ENCODE measurements at regions not wholly inside any gene's neighbourhood (a gene's known extent, or its start where the extent isn't known, plus 50 kb on each side); places are given as distances from the start of the nearest gene placed in this dataset.

DNA sequence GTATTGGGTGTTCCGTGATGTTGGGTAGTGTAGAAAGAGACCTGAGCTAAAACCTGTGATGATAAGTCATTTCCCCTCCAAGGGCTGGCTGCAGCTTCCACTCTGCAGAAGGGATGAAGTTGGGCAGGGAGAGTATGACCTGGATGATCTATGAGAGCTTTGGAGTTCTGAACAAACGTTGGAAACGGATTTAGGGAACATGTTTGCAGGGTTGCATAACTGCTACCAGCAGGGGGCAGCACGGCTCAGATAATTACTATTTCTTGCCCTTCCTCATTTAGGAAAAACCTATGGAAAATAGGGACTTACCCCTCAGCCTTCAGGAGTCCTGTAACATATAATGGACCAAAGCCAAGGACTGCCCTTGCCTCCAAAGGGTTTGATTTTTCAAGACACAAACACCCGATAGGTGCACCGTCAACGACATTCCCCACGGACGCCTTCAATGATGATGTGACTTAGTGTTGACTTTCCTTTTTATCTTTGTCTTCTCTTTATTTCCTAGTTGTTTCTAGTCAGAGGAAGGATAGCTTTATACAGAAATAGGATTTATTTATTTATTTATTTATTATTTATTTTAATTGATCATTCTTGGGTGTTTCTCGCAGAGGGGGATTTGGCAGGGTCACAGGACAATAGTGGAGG lies 164.9 kb upstream of the SASH1 start:
- DNase-seq = peak; percentile 30

DNA sequence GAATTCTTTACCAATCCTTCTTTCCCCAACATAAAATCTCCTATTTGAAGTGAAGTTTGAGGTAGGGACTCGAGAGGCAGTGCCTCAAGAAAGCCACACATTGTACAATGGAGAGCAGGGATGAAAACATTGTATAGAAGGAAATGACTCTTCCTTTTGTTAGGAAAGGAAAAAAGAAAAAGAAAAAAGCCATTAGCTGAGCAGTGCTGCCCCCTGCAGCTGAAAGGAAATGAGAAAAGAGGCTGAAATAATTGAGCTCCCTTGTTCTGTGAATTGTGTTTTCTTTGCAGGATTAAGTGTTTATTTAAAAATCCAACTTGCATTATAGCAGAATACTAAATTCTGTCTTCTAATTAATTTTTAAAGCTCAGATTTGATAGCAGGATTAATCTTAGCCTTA lies 162.9 kb upstream of the SASH1 start:
- DNase-seq = peak; percentile 60

DNA sequence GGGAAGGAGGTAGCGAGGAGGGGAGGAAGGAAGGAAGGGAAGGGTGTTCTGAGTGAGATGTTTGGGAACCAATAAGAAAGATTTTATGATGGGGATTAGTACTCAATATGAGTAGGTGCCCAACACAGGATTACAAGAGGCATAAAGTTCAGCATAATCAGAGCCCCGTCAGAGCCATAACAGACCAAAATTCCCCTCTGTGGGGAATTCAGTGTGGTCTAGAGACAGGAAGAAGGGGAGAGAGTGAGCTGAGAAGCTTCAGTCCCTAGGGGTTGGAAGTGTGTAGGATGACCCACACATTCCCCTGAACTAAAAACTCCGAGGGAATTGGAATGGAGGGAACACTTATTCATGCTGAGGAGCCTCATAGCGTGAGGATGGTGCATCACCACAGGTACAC lies 160.3 kb upstream of the SASH1 start:
- no peak for DNase-seq

DNA sequence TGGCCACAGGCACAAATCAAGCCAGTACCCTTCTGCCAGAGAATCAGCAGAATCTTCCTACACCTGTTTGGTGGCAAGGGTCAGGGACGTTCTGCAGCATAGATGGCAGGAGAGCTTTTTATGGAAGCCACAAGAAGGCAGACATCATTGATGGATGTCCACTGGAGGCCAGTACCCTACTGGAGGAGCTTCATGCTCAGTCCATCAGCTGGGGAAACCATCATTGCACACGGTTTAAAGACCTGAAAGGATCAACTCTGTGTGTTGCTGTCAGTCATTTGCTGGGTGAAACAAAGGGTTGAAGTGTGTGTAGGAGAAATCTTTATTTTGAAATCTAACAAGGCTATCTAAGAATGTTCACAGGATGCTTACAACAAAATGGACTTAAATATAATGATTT lies 158.9 kb upstream of the SASH1 start:
- no peak for DNase-seq

DNA sequence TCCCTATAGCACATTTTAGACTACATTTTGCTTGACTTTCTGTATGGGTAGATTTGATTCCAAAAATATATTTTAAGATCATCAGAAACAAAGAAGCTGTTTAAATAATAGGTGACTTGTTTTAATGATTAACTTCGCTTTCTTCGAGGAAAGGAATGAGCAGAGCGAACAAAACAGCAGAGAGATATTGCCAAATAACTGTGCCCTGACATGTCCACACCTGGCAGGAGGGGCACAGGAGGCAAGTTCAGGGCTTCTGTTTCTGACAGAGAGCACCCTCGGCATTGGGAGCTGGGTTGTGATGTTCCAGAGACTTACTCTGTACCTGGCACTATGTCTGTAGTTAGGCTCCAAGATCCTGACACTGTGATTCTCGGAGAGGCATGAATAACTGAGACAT lies 155.7 kb upstream of the SASH1 start:
- DNase-seq = no peak

DNA sequence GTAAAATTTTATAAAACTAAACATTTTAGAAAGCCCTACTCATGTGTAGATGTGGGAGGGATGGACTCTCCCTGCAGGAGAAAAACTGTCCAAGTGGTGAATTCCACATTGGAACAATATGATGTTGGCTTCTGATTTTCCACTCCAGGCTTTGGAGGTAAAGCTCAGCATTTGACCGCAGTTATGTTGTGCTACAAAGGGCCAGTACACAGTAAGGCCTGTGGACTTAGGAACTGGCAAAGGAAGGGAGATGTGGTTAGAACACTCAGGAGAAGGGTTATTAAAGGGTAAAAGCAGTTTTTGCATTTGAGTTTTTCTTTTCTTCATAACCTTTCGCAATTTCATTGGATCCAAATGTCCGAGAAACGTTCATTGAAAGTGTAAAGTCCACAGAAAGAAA lies 150.3 kb upstream of the SASH1 start:
- DNase-seq = no peak

DNA sequence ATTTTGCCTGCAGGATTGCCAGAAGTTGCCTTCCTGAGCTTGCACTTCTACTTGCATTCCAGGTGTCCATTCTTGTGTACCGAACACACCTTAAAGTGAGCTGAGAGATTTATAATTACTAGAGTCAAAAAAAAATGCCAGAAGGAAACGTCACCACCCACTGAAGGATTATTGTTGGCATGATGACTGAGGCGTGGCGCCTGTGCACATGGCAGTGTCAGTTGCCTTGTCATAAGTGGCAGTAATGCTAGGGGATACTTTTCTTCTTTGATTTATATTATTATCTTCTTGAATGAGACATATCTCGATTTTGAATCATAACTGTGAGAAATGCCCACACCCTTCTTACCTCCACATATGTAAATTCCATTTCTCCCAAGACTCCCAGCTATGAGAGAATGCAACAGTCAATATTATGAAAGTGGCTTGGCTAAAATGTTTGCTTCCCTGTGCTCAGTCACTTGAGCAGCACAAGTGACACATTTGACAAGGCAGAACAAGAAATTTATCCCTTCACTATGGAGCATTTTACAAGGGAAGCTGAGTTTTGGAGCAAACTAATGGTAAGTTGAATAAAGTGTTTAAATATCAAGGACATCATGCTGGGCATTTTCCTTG lies 149.5 kb upstream of the SASH1 start:
- DNase-seq = no peak

DNA sequence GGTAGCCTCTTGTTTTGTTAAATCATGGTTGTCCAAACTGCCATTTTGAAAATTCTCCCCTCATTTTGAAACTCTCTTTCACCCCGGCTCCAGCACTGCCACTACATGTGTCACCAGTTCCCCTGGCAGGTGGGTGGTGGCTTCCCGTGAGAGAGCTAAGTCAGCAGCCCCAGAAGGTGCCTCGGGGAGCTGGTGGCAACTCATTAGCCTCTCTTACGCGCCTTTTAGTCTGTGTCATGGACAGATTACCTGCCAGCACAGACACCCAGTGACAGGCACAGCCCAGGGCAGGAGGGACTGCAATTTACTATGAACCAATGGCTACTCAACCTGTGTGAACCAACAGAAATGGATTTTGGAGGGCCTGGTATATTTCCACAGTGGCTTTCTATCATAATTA lies 147.1 kb upstream of the SASH1 start:
- no peak for DNase-seq

DNA sequence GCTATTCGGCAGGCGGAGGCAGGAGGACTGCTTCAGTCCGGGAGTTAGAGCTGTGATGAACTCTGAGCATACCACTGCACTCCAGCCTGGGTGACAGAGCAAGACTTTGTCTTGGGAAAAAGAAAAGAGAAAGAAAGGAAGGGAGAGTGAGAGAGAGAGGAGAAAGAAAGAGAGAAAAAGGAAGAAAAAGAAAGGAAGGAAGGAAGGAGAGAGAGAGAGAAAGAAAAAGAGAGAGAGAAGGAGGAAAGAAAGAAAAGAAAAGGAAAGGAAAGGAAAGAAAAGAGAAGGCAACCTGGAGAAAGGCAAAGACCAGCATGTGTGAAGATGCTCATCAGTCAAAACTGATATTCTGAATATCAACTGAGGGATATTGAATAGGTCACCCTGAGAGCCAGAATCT lies 143.1 kb upstream of the SASH1 start:
- no peak for DNase-seq

DNA sequence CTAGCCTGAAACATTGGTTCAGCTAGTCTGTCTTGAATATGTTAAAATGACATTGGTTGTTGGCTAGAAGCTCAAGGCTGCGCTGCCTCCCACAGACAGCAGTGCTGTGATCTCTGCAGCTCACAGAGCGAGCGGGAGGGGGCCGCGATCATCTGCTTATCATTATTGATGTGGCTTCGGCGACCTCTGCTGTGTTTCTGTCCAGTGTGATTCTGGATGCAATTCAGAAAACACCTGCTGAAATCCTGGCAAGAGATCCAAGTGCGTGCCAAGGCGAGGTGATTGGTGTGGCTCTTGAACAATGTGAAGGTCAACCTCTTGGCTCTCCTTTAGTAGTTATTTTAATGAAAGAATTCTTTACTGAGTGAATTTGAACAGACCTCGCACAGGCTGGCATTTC lies 142.3 kb upstream of the SASH1 start:
- DNase-seq = peak; percentile 45

DNA sequence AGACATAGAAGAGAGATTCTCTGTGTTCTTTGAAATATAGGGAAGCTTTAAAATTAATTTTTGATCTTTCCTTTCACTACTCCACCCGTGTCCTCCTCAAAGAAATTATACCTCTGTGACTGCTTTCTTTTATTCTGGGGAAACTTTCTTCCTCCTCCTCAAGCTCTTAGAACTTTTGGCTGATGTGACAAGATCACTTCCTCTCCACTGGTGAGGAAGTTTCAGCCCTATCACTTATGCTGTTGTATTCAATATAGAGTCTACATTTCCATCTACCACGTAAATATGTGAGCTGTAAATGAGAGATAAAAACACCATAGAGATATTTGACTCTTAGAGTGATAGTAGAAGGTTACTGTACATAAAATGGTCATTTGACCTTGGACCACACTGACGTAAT lies 141.9 kb upstream of the SASH1 start:
- DNase-seq = no peak

DNA sequence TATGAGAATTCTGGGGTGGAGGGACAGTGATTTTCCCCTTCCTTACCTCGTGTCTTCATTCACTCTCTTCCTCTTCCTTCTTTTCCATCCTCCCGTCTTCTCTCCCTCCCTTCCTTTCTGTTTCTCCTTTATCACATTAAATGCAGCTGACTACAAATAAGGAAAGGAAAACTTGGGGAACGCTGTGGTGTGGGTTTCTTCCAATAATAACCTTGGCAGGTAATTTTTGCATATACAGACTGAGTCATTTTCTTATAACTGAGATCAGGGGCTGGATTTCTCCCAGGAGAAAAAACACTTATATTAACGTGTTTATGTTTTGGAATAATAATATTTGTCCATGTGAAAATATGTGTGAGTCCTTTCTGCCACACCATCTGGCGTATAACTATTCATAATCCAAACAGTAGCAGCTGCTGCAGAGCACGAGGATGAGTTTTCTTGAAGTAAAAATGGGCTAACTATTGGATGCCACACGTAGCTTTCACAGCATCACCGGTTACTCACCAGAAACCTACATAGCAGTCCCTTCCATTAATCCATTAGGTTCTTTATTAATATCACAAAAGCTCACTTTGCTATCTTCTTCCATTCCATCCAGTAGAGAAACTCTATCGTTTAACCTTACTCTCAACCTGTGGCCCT lies 139.2 kb upstream of the SASH1 start:
- DNase-seq = no peak

DNA sequence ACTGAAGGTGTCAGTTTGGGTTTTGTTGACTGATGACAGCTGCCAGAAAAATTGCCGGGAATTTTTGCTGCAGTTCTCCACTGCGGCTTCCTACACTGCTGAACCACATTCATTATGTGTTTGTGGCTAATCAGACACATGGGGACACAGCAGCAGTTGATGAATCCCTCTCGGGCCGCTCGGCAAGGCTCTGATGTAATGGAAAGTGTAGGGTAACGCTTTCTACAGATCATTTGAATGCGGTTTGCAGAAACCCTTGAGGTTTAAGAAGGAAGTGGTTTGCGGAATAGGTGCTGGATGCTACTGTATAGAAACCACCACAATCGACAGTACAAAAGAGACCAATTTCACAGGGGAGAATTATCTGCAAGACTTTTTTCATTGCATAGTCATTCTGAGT lies 138.7 kb upstream of the SASH1 start:
- no peak for DNase-seq

DNA sequence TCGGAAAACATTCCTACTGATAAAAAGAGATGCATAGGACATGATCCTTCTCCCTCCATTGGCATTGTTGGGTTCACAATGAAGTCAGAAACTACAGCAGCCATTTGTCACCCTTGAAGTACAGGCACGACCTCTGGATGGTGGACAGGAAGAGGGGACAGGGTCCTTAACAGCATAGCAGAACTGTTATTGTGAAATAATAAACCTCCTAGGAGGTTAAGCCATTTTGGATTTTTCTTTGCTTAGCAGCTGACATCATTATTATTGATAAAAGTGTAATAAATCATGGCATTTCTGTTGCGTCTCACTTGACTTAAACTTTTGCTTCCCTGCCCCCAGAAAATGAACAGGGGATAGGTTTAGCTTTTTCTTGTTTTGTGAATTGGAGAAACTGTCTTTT lies 134.3 kb upstream of the SASH1 start:
- DNase-seq = no peak

DNA sequence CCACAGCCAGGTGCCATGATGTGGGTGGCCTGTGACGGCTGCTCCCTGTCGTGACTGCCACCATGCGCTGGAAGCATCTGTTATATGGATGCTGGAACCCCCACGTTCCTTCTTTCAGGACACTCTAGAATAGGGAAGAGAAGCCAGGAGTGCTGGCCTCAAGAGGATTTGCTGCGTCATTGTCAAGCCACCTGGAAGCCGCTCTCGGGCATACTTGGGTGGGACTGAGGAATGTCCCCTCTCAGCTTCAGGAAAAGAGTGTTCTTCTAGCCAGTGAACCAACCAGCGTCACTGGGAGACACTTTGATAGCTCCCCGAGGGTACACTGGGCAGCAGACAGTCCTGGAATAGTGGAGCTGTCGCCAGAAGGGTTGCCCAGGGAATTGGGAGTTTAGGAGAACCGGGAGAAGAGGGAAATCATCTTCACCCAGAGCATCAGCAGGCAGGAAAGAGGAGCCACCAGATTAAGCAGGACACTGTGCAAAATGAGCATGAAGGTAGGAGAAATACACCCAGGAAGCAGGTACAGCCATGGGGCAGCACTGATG lies 130.8 kb upstream of the SASH1 start:
- no peak for DNase-seq

DNA sequence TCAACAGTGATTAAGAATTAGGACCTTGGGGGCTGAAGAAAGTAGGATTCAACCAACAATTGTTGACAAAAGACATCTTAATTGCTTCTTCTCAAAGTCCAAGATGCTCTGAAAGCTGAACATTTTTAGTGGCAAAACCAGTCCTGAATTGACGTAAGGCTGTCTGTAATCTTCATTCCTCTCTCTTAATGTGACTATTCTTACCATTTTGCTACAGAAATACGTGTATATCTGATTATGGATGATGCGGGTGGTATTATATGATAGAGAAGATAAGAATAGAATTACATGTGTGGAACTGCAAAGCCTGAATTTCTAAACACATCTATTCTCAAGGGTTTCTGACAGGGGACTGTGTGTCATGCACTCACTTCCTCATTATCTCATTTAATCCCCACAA lies 130.3 kb upstream of the SASH1 start:
- DNase-seq = no peak

DNA sequence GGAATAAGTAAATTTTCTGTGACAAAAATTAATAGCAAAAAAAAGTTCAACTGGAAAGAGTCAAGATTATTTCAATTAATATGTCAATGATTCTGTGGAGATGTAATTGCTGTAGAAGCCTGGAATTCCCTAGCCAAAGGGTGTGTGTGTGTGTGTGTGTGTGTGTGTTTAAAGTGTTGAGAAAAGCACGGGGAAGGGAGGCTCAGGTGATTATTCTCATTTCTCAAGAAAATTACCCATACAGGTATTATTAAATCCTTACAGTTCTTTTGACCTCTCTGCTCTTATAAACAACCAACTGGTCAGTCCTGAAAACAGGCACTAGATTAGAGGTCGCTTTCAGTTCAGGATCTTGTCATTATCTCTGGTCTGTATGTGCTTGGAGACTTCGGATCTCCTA lies 129.3 kb upstream of the SASH1 start:
- DNase-seq = no peak

DNA sequence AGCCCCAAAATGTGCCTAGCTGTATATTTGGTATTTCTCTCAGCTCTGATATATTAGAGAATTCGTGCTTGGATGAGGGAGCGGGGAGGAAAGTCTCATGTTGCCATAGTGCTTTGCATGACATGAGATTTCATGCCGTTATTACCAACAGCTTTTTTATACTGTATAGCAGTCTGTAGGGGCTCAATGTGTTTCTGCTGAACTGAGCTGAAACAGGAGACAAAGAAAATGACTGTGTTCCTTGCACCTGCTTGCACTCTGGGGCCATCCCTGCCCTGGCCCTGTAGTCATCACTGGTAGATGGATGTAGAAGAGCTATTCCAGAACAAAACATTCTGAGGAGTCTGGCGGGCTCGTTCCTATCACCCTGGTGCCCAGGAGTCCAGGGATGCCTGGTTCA lies 128.0 kb upstream of the SASH1 start:
- no peak for DNase-seq

DNA sequence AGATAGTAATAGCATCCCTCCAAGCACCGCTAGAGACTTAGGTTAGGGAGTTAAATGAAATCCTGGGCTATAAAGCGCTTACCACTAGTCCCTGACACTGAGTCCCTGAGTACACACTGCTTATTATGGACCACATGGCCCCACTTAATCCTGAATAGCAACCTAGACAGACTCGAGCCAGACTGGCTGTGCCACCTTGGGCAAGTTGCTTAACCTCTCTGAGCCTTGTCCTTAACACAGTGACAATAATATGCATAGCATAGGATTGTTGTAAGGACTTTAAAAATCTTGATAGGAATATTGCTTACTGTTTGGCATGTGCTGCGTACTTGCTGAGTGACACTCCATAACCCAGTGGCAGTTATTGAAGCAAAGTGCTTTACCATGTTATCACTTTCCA lies 125.6 kb upstream of the SASH1 start:
- DNase-seq = no peak

DNA sequence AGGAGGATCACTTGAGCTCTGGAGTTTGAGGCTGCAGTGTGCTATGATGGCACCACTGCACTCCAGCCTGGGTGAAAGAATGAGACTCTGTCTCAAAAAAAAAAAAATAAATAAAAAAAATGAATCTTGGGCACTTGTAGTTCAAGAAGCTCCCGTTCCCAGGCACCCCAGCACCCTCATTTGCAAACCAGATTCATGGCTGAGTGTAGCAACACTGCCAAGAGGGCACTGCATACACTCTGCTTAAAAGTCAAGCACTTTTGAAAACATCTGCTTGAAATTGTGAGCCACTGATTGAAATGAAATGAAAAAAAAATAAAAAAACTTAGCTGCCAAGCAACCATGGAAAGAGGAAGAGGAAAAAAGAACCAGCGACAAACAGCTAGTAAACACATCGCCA lies 124.7 kb upstream of the SASH1 start:
- no peak for DNase-seq

DNA sequence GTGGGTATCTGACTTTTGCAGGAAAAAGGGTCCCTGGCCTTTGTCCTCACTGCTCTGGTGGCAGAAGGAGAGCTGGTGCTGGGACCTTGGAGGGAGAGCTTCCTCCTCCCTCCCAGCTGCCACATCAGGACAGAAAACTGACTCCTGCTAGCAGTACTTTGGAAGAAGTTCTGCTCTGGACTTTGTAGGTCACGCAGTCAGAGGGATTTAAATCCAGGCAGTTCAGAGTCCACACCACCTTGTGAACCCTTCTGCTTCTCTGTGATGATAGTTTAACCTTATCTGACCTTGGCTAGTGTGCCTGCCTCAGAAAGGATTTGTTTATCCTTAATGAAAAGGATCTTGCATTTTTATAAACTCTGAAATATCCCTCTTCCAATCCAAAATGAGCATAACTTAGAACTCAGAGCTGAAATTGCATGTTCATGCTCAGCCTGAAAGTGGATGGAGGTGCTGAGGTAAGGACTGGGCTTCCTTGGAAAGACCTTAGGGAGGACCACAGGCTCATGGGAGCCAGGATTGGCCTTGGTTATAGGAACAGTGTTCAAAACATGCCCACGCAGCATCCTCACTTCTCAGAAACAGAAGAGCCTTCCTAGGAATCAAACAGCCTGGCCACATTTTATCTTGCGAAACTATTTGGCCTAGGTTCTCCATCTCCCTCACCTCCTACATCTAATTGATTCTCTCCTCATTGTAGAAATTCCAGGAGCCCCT lies 123.9 kb upstream of the SASH1 start:
- no peak for DNase-seq

DNA sequence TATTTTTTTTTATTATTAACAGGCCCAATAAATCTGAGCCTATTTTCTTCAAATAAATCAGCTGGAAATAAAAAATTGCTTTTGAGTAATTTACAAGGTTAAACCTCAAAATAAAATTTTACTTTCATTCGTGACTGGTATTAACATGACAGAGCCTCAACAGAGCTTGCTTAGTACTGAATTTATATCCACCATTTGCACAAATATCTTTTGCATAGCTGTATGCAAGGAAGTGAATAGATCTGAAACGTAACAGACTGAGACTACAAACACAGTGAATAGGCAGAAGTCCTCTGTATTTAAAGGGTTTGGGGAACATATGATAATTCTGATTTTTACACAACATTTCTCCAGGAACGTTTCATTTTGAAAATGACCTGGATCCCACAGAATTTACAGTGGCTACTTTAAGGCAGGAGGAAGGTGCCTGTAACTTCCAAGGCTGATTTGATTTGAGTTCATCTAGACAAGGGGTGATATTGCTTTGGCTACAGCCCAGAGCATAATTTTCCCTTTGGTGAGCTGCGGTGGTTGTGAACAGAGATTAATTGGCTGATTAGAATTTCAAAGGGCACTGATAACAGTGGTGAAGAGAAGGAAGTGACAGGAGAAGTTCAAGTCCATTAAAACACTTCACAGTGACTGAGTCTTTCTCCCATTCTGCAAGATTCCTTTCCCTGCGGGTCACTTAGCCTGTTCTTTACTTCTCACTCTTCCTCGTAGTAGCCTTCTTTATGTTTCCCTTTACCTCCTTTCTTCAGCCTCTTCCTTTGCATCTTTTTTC lies 121.2 kb upstream of the SASH1 start:
- no peak for DNase-seq

DNA sequence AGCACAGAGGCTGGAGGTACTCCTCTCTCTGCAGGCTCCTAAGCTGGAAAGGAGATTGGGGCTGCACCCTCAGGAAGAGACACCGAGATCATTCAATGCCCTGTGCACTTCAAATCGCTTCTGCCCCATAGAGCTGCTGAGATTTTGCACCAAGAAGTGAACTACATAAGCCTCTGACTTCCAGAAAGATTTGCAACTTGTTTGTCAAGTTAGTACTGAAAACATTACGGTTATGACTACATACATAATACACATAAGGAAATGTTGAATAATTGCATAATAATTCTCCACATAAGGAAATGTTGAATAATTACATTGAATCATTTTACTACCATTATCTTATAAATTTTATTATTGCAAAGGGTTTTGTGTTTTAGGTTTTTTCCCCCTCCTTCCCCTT lies 120.3 kb upstream of the SASH1 start:
- no peak for DNase-seq

Measured in NCI-H748 treated with DMSO at 0.1 percent for 48 hours (cell line).